ENCODE measurements at regions not wholly inside any gene's neighbourhood (a gene's known extent, or its start where the extent isn't known, plus 50 kb on each side); places are given as distances from the start of the nearest gene placed in this dataset.

- intact Hi-C loops (cut with micrococcal nuclease), result no loop called here
- H3K27ac ChIP-seq (ENCODE audit: insufficient read depth, low read length), result no peak overlapping the region
- H3K9me3 ChIP-seq (ENCODE audit: control insufficient read depth, insufficient read depth, low read length), result 0 out of 2 replicates have a peak, but pooled peaks cover 2% of the 10 kb centered on the region
- peaks cover 4% of the 10 kb centered on the region; the same call in 1 of the 2 replicates for H3K9me1 ChIP-seq (ENCODE audit: insufficient read depth, low read length)
- H4K5ac ChIP-seq (ENCODE audit: low read depth, low read length), result no peak overlapping the region
- no peak overlapping the region for H3K23ac ChIP-seq (ENCODE audit: low read depth, low read length)
- no peak overlapping the region for H3K14ac ChIP-seq (replicated peaks; ENCODE audit: low read depth, low read length)
- H3K9ac ChIP-seq (ENCODE audit: low read depth, low read length), result no peak overlapping the region
- DNase-seq (no peak), ATAC-seq (ENCODE audit: low read depth) (no peak)
- H4K91ac ChIP-seq (ENCODE audit: insufficient read depth, low read depth, low read length), result no peak overlapping the region
- no peak overlapping the region for H2AK5ac ChIP-seq (ENCODE audit: low read depth, low read length)
- H3K4me3 ChIP-seq (ENCODE audit: insufficient read depth, low read depth, low read length), result no peak overlapping the region
- H3K4me2 ChIP-seq (ENCODE audit: low read depth, low read length), result no peak overlapping the region
- no peak overlapping the region for H2AK9ac ChIP-seq (replicated peaks; ENCODE audit: low read depth, low read length, poor library complexity)
- dilution Hi-C loops (cut with HindIII; ENCODE audit: low sequenced_read_pairs, unreplicated experiment), result no loop called here
- 0 out of 2 replicates have a peak overlapping the region, but pooled peaks have one; percentile 10 for H3K4ac ChIP-seq (ENCODE audit: low read depth, low read length)
- H3K56ac ChIP-seq (ENCODE audit: extremely low read depth, insufficient read depth, low read length), result no peak overlapping the region
- H3K18ac ChIP-seq (ENCODE audit: low read depth, low read length), result no peak overlapping the region
- no peak overlapping the region for H2BK15ac ChIP-seq (ENCODE audit: low read depth, low read length)
- H2BK120ac ChIP-seq (ENCODE audit: low read depth, low read length), result no peak overlapping the region; the same call in 1 of the 2 replicates
- ChIA-PET POLR2A (ENCODE audit: unreplicated experiment) (no interaction called here), CTCF (interaction anchor here (0.6 to 1.7 kb wide), 2 partner anchors 325 to 720 kb away, joined by 4 to 7 read pairs; no protein-coding TSS in a partner anchor)
- 0 out of 2 replicates have a peak overlapping the region, but pooled peaks have one; percentile 3 for H2BK20ac ChIP-seq (ENCODE audit: low read depth, low read length)
- TF ChIP-seq CEBPB (IDR thresholded peaks at IDR 0.05; ENCODE audit: low read depth, low read length) (no peak), CTCF (conservative IDR thresholded peaks at IDR 0.05; ENCODE audit: low read depth, low read length) (no peak)
- no peak overlapping the region for H4K8ac ChIP-seq (ENCODE audit: low read depth in 2 of 2, low read length in 2 of 2)
- BruUV-seq (replicated peaks), result no TSS peak
- in situ Hi-C loops (cut with MboI; ENCODE audit: low sequenced_read_pairs), result no loop called here
- H3K4me1 ChIP-seq (ENCODE audit: control insufficient read depth, insufficient read depth, low read length), result peaks cover 5% of the 10 kb centered on the region; the same call in 1 of the 2 replicates
- no peaks in the 10 kb centered on the region for H3K27me3 ChIP-seq (ENCODE audit: control insufficient read depth, insufficient read depth, low read length)
- no peaks in the 10 kb centered on the region for H3K79me1 ChIP-seq (ENCODE audit: low read depth in 1 of 2, low read length in 2 of 2)
- no peaks in the 10 kb centered on the region for H4K20me1 ChIP-seq (ENCODE audit: insufficient read depth, low read length)
- WGBS, 2 experiments (ENCODE audit: extremely low coverage in 2 of 2, insufficient read length in 1 of 2), result 20% methylated on average over 1 of the region's 3 CpGs; no CpG with 5 or more reads in 1 of the 2 experiments
- H3K36me3 ChIP-seq (ENCODE audit: control insufficient read depth, insufficient read depth, low read length), result no peaks in the 10 kb centered on the region
- H2BK5ac ChIP-seq (ENCODE audit: low read depth, low read length, poor library complexity, severe bottlenecking), result no peak overlapping the region
- no peak overlapping the region for H2AFZ ChIP-seq (replicated peaks; ENCODE audit: low read length, poor library complexity)
Observed at GRCh38 chr20:51312480-51312783, 230.1 kb downstream of the NFATC2 start.

All from IMR-90 (cell line).